HepG2 (cell line): ENCODE measurements at regions not wholly inside any gene's neighbourhood (a gene's known extent, or its start where the extent isn't known, plus 50 kb on each side); places are given as distances from the start of the nearest gene placed in this dataset.

Source experiments
- BCL6 ChIP-seq: IDR thresholded peaks from 2 replicates; pipeline ENCODE4 v1.6.1; 2016; ENCODE audit warnings: missing genetic modification reagents, missing compliant biosample characterization
- FOXP4 ChIP-seq: sonication (generic); formaldehyde crosslinking; IDR thresholded peaks from 2 replicates; pipeline ENCODE4 v1.4.0; 2020; ENCODE audit warnings: missing genetic modification reagents
- NPAS2 ChIP-seq: sonication (generic); formaldehyde crosslinking; IDR thresholded peaks from 2 replicates; pipeline ENCODE4 v1.8.0; 2022; ENCODE audit warnings: mild to moderate bottlenecking, missing genetic modification reagents, borderline replicate concordance
- NR3C1 ChIP-seq: sonication (generic); formaldehyde crosslinking; IDR thresholded peaks from 2 replicates; pipeline ENCODE4 v1.4.0; 2020; ENCODE audit warnings: missing genetic modification reagents
- RNF2 ChIP-seq: fragments of 450-650 bp; conservative IDR thresholded peaks from 2 replicates; pipeline ENCODE4 v1.6.1; 2016; ENCODE audit warnings: low read depth
- SIN3A ChIP-seq: IDR thresholded peaks from 2 replicates; pipeline ENCODE4 v1.6.1; 2011; ENCODE audit warnings: low read depth, mild to moderate bottlenecking, control low read depth, low read length, borderline replicate concordance
- TCF7 ChIP-seq: sonication (generic); IDR thresholded peaks from 2 replicates; pipeline ENCODE4 v1.6.1; 2016; ENCODE audit warnings: antibody characterized with exemption, low read depth
- WIZ ChIP-seq: sonication (generic); formaldehyde crosslinking; IDR thresholded peaks from 2 replicates; pipeline ENCODE4 v1.5.1; 2020; ENCODE audit warnings: mild to moderate bottlenecking, missing genetic modification reagents
- ZNF30 ChIP-seq: sonication (generic); formaldehyde crosslinking; IDR thresholded peaks from 2 replicates; pipeline ENCODE4 v1.5.0; 2020; ENCODE audit warnings: mild to moderate bottlenecking, missing genetic modification reagents
- TF ChIP-seq, protein P1 (sequence below): sonication (generic); formaldehyde crosslinking; IDR thresholded peaks from 2 replicates; pipeline ENCODE4 v1.5.0; 2020; ENCODE audit warnings: mild to moderate bottlenecking, missing genetic modification reagents, moderate library complexity

DNA sequence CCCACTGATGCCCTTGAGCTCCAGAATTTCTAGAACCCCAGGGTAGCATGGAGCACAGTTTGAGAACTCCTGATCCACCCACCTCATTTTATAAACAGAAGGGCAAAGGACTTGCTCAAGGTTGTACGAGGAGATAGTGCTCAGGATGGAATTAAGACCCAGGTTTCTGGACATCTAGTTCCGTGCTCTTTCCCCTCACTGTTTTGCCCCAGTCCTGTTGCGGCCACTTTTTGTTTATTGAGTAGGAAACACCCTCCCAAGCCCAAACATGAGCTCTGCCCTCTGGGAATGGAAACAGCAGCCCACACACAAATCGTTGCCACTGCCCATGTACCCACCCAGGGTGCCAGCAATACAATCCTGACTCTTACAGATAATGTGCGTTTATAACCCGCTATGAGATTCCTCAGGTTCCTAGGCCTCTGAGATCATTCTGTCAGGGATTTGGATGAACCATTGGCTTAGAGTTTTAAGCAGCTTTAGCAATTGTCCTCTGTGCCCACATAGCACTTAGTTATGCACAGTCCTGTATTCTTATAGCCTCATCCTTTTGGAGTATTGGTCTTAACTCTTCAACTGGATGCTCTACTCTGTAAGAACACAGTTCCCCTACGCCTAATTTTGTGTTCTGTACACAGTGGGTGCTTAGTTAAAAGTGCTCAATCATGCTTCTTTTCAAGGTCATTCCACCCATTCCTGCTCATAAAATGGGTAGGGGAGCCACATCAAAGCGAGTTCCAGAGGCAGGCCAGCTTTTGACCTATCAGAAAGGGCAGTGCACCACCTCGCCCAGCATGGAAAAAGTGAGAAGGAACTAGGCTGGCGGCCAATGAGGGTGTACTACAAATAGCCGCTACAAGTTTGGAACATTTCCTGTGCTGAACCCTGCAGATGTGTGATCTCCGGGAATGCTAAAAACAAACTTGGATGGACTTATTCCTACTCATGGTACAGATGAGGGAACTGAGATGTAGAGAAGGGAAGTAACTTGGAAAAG, 60.3 kb upstream of the IGFBP2 start:
- TF ChIP-seq NR3C1 (CRISPR knock-in tag), result no peak
- TF ChIP-seq NPAS2 (CRISPR knock-in tag), result no peak
- TF ChIP-seq, protein P1, sequence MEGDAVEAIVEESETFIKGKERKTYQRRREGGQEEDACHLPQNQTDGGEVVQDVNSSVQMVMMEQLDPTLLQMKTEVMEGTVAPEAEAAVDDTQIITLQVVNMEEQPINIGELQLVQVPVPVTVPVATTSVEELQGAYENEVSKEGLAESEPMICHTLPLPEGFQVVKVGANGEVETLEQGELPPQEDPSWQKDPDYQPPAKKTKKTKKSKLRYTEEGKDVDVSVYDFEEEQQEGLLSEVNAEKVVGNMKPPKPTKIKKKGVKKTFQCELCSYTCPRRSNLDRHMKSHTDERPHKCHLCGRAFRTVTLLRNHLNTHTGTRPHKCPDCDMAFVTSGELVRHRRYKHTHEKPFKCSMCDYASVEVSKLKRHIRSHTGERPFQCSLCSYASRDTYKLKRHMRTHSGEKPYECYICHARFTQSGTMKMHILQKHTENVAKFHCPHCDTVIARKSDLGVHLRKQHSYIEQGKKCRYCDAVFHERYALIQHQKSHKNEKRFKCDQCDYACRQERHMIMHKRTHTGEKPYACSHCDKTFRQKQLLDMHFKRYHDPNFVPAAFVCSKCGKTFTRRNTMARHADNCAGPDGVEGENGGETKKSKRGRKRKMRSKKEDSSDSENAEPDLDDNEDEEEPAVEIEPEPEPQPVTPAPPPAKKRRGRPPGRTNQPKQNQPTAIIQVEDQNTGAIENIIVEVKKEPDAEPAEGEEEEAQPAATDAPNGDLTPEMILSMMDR (CRISPR knock-in tag), result no peak
- 0 out of 2 replicates have a peak, but pooled peaks have one; percentile 29 for TF ChIP-seq WIZ (CRISPR knock-in tag)
- TF ChIP-seq FOXP4 (CRISPR knock-in tag), result peak; percentile 71
- peak; percentile 83 for TF ChIP-seq TCF7
- TF ChIP-seq BCL6, result peak; percentile 49
- TF ChIP-seq ZNF30 (CRISPR knock-in tag), result no peak
- no peak for TF ChIP-seq RNF2
- TF ChIP-seq SIN3A, result no peak
